Fibroblast of lung (primary cell): ENCODE measurements at regions not wholly inside any gene's neighbourhood (a gene's known extent, or its start where the extent isn't known, plus 50 kb on each side); places are given as distances from the start of the nearest gene placed in this dataset.

ENCODE experiments used
- DNase-seq, 2 donors: peaks; one replicate each; pipeline versions ENCODE4 v3.0.0 to v3.0.0-alpha.2; 2010; ENCODE audit warnings: low read depth in 2 of 2
- H2AFZ ChIP-seq: 2 replicates; pipeline ENCODE4 v1.5.1; 2012; ENCODE audit warnings: low read length, control low read depth, inconsistent platforms
- H3K27ac ChIP-seq: 2 replicates; pipeline ENCODE4 v1.5.1; 2011; ENCODE audit warnings: low read length, control low read depth; ENCODE audit not compliant: insufficient read depth
- H3K27me3 ChIP-seq: 2 replicates; pipeline ENCODE4 v1.5.1; 2011; ENCODE audit warnings: mild to moderate bottlenecking, low read length; ENCODE audit not compliant: control insufficient read depth, insufficient read depth
- H3K36me3 ChIP-seq: 2 replicates; pipeline ENCODE4 v1.5.1; 2011; ENCODE audit warnings: low read length; ENCODE audit not compliant: control insufficient read depth, insufficient read depth
- H3K4me1 ChIP-seq: 2 replicates; pipeline ENCODE4 v1.5.1; 2011; ENCODE audit warnings: low read length; ENCODE audit not compliant: control insufficient read depth, insufficient read depth; ENCODE audit errors: extremely low read depth
- H3K4me2 ChIP-seq: 2 replicates; pipeline ENCODE4 v1.5.1; 2011; ENCODE audit warnings: low read length, control low read depth; ENCODE audit not compliant: insufficient read depth; ENCODE audit errors: extremely low read depth
- H3K4me3 ChIP-seq, 4 experiments: fragments of 200-600 bp in 1 of 4; sonication (generic) in 1 of 4; replicated peaks in 1 of 4; 2 replicates each; pipeline ENCODE4 v1.5.1; 2011 to 2016; ENCODE audit warnings: low read length in 4 of 4, low read depth in 3 of 4, mild to moderate bottlenecking in 3 of 4, control low read depth in 2 of 4, inconsistent platforms in 1 of 4, mixed read lengths in 1 of 4; ENCODE audit not compliant: insufficient read depth in 1 of 4; ENCODE audit errors: control extremely low read depth in 1 of 4
- H3K79me2 ChIP-seq: 2 replicates; pipeline ENCODE4 v1.5.1; 2012; ENCODE audit warnings: mild to moderate bottlenecking, low read length, inconsistent platforms; ENCODE audit not compliant: control insufficient read depth, insufficient read depth
- H3K9ac ChIP-seq: 2 replicates; pipeline ENCODE4 v1.5.1; 2011; ENCODE audit warnings: mild to moderate bottlenecking, low read length, control low read depth; ENCODE audit not compliant: insufficient read depth
- H3K9me3 ChIP-seq: 2 replicates; pipeline ENCODE4 v1.5.1; 2012; ENCODE audit warnings: low read depth, low read length; ENCODE audit not compliant: control insufficient read depth, insufficient read depth
- H4K20me1 ChIP-seq: 2 replicates; pipeline ENCODE4 v1.5.1; 2011; ENCODE audit warnings: low read length; ENCODE audit not compliant: control insufficient read depth, insufficient read depth; ENCODE audit errors: extremely low read depth
- CTCF ChIP-seq, 2 donors: IDR thresholded peaks in 1 of 2; conservative IDR thresholded peaks in 1 of 2; 1 replicate in 1 of 2; 2 replicates in 1 of 2; pipeline ENCODE4 v1.5.1; 2011 to 2012; ENCODE audit warnings: low read length in 2 of 2, control low read depth in 1 of 2, inconsistent platforms in 1 of 2, low read depth in 1 of 2, mild to moderate bottlenecking in 1 of 2
- EZH2 ChIP-seq: IDR thresholded peaks from 2 replicates; pipeline ENCODE4 v1.5.1; 2012; ENCODE audit warnings: low read length, control low read depth, mild to moderate bottlenecking; ENCODE audit errors: missing control alignments

- TF ChIP-seq CTCF (conservative IDR thresholded peaks at IDR 0.05 in 1 of 2, IDR thresholded peaks at IDR 0.05 in 1 of 2; ENCODE audit: low read depth in 1 of 2, low read length in 2 of 2) (no peak), EZH2 (no peak)
- Histone ChIP-seq H3K27me3 (no peaks in the 10 kb centered on the region), H3K4me3 (no peak overlapping the region), H3K9ac (no peak overlapping the region), H4K20me1 (no peaks in the 10 kb centered on the region), H3K36me3 (no peaks in the 10 kb centered on the region), H3K79me2 (no peaks in the 10 kb centered on the region), H3K4me2 (no peak overlapping the region), H2AFZ (no peak overlapping the region), H3K9me3 (no peaks in the 10 kb centered on the region), H3K4me1 (no peaks in the 10 kb centered on the region), H3K27ac (no peak overlapping the region)
- DNase-seq = no peak
These were observed 50.8 kb upstream of the PDZD8 start for GRCh38 chr10:117425974-117426566.

DNA sequence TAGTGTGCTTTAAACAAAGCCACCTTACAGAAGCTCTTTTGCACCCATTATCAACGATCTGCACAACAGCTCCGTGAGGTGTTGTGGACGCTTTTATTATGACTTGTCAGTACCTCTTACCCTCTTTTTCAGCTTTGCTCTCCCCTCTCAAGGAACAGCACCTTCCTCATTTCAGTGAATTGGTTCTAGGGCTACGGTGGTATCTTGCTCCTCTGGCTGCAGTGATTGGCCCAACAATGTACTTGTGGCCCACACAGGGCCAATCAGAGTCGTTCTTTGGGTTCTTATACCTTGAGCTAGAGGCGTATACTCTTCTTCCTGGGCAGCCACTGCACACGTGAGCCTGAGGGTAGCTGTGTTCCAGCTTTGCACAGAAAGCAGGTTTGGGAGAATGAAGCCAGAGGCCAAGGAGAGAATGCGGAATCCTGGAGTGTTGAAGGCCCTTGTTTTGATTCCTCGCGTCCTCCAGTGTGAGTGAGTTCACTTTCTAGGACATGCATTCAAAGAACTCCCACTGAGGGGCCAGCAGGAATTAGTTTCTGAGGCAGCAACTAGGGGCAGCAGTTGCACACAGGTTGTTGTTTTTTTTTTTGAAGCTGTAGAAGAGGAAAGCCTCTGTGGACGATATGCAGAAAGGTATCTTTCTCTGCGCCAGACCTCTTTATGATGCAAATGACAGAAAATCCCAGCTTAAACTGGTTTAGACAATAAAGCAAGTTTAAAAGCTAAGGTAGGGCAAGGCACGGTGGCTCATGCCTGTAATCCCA, 49.8 kb upstream of the PDZD8 start:
- Histone ChIP-seq H3K27ac (no peak overlapping the region), H3K27me3 (no peaks in the 10 kb centered on the region), H3K4me3 (no peak overlapping the region), H4K20me1 (no peaks in the 10 kb centered on the region), H2AFZ (no peak overlapping the region), H3K9ac (no peak overlapping the region), H3K36me3 (no peaks in the 10 kb centered on the region), H3K9me3 (no peaks in the 10 kb centered on the region), H3K4me1 (no peaks in the 10 kb centered on the region), H3K4me2 (no peak overlapping the region), H3K79me2 (no peaks in the 10 kb centered on the region)
- DNase-seq = no peak
- no peak for TF ChIP-seq CTCF (conservative IDR thresholded peaks at IDR 0.05 in 1 of 2, IDR thresholded peaks at IDR 0.05 in 1 of 2; ENCODE audit: low read depth in 1 of 2, low read length in 2 of 2)
- TF ChIP-seq EZH2 = no peak
